NOMO-1 treated with DMSO at 0.1 percent for 48 hours (cell line): ENCODE measurements at regions not wholly inside any gene's neighbourhood (a gene's known extent, or its start where the extent isn't known, plus 50 kb on each side); places are given as distances from the start of the nearest gene placed in this dataset.

Experiments used
- DNase-seq: peaks from one replicate; lab custom pipeline; 2025; ENCODE audit not compliant: unreplicated experiment; lab: John Stamatoyannopoulos, UW

DNA sequence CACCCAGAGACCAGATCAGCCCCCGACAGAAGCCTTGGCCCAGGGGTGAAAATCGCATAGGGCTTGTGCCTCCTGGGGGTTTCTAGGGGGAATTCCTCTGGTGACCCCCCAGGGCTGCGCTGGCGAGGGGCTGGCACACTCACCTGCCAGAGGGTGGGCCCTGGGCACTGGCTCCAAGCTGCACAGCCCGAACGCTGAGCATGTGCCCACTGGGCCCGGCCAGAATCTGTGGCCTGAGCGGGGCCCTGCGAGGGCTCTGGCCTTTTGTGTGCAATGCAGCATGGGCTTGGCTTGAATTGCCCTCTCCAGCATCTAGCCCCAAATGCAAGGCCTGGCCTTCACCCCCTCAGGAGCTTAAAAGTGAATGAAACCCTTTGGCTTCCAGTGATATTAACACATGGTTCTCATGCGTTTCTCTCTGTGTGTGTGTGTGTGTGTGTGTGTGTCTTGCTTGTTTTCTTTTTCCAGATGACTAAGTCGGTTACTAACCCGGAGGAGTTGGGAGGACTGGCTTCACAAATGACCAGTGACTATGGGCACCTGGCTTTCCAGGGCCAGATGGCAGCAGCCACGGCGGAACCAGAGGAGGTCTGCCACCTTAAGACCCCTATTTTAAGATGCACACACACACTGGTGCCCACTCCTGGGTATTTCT is 259.1 kb upstream of the TPM1 start:
- DNase-seq = no peak

GRCh38 chr15:62785881-62786828 is 256.4 kb upstream of the TPM1 start:
- no peak for DNase-seq

DNA sequence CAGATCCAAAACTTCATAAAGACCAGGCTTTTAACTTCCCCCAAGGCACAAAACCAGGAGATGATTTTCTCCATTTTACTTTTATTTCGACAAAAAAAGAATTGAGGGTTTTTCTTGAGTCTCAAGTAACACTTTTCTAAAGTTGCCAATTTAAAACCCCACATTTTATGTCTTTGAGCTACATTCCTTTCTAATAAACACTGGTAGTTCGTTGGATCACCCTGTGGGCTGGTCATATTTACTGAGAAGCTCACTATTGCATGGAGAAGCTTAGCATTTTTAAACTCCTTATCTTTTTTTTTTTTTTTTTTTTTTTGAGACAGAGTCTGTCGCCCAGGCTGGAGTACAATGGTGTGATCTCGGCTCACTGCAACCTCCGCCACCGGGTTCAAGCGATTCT is 255.1 kb upstream of the TPM1 start:
- DNase-seq = no peak

GRCh38 chr15:62788224-62788623 is 254.3 kb upstream of the TPM1 start:
- DNase-seq = no peak

- DNase-seq = no peak
Observed at GRCh38 chr15:62790546-62790945, 252.0 kb upstream of the TPM1 start.

GRCh38 chr15:62791694-62792093 is 250.9 kb upstream of the TPM1 start:
- DNase-seq = no peak

- no peak for DNase-seq
Observed at GRCh38 chr15:62792986-62793751, 249.4 kb upstream of the TPM1 start.

DNA sequence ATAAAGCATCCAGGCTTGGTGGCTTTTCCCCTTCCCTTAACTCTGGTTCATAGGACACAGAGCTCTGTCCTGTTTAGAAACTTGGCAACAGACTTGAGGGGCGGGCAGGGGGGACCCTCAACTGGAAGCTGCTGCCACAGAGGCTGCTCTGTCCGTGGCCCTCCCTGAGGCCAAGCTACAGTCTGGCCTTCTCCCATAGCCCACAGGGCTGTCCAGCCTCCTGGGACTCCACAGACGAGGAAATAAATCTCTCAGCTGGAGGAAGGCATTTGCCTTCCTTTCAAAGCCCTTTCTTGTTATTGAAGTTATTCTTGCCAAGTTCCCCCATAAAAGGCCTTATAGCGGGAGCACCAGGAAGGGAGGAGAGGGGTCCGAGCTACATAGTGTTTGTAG is 248.8 kb upstream of the TPM1 start:
- no peak for DNase-seq

DNA sequence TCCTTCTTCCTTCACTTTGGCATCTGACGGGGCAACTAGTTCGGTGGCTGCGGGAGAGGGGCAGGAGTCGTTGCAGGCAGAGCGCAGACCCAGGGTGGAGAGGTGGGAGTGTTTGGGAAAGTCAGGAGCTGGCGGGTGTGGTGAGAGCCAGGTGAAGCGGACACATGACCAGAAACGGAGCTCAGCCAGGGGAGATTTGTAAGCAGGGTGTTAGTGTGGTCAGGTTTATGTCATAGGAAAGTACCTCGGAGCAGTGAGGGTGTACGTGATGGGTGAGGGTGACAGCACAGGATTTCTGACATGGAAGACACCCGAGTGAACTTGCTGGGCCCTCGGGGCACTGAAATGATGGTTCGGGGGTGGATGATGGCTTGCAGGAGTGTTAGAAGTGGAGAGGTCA is 247.4 kb upstream of the TPM1 start:
- DNase-seq = no peak

DNA sequence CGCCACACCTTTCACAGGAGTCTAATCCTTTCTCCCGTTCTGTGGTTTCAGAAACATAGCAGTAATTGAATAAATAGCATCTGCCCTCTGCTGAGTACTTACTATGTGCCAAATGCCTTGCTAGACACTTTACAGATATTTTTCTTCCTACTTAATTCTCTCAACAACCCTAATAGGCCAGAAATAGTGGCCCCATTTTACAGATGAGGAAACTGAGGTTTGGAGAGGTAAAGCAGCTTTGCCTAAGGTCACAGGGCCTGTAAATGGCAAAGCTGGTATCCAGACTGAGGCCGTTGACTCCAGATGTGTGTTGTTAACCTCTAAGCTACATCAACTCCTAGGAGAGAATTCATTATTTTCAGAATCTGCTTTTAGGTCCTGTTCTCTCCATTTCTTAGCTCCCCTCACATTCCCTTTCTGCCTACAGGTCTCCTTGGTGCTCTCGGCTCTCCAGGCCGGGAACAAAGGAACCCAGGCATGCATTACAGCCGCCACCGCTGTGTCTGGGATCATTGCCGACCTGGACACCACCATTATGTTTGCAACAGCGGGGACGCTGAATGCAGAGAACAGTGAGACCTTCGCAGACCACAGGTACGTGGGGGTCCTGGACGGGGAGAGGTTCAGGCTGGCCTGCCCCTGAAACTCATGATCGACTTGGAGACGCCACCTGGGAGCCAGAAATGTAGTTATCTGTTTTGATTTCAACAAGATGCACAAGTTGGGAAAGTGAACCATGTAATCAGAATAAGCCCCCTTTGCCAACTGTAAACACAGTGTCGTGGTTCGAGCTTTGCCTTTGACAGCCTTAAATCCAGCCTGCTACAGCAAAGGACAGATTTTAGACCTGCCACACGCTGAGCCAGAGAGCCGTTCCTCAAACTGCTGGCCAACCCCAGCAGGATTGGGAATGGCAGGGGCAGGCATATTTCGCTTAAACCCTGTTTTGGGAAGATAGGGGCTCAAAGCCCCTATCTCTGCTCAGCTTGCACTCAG is 246.5 kb upstream of the TPM1 start:
- no peak for DNase-seq

- no peak for DNase-seq
Observed at GRCh38 chr15:62797171-62797570, 245.4 kb upstream of the TPM1 start.

GRCh38 chr15:62798536-62798935 is 244.0 kb upstream of the TPM1 start:
- no peak for DNase-seq

- no peak for DNase-seq
Observed at GRCh38 chr15:62799037-62799436, 243.5 kb upstream of the TPM1 start.

DNA sequence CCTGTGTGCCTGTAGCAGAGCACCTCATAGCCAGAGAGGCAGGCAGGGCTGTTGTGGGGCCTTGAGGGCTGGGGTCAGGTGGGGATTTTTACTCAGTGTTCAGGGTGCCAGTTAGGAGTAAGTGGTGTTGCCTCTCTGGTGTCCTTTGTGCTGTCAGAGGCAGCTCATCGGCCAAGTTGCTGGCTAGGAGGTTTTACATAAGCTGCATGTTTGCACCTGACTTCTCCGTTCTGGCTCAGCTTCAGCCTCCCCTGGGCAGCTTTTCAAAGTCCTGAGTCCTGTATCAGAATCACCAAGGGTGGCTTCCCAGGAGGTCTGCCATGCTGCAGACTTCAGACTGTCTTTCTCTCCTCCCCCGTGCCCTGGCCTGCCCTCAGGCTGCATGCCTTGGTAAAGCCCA is 242.6 kb upstream of the TPM1 start:
- no peak for DNase-seq

DNA sequence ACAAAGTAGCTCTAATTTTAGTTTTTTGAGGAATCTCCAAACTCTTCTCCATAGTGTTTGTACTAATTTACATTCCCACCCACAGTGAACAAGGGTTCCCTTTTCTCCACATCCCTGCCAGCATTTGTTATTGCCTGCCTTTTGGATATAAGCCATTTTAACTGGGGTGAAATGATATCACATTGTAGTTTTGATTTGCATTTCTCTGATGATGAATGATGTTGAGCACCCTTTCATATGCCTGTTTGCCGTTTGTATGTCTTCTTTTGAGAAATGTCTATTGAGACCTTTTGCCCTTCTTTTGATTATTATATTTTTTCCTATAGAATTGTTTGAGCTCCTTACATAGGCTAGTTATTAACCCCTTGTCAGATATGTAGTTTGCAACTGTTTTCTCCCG is 239.9 kb upstream of the TPM1 start:
- no peak for DNase-seq

DNA sequence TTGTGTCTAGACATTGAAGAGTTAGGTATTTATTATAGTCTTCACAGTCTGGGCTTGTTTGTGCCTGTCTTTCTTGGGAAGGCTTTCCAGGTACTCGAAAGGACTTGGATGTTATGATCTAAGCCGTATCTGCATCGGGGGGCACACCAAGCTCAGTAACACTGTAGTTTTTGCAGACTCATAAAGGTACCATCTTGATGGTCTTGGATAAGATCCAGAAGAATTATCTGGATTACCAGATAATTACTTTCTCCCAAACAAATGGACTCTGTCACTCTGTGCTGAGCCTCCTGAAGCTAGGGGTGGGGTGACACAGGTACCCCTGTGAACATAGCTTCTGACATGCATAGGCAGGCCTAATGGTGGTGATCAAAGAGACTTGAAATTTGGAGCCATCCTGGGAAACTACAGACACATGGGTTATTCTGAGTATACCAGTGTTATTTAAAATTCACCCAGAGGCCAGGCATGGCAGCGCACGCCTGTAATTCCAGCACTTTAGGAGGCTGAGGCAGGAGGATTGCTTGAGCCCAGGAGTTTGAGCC is 238.6 kb upstream of the TPM1 start:
- DNase-seq = no peak

DNA sequence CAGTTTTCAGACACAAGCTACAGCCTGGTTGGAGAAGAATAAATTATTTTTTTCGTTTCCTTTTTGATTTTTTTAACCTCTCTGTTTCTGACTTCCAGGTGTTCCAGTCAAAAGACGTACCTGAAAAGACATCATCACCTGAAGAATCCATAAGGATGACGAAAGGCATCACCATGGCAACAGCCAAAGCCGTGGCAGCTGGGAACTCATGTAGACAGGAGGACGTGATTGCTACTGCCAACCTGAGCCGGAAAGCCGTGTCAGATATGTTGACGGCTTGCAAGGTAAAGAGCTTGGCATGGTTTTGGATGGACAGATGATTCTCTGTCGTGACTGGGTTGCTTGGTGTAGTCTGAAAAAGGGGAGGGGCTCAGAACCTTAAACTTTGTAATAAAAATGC is 237.0 kb upstream of the TPM1 start:
- DNase-seq = no peak

DNA sequence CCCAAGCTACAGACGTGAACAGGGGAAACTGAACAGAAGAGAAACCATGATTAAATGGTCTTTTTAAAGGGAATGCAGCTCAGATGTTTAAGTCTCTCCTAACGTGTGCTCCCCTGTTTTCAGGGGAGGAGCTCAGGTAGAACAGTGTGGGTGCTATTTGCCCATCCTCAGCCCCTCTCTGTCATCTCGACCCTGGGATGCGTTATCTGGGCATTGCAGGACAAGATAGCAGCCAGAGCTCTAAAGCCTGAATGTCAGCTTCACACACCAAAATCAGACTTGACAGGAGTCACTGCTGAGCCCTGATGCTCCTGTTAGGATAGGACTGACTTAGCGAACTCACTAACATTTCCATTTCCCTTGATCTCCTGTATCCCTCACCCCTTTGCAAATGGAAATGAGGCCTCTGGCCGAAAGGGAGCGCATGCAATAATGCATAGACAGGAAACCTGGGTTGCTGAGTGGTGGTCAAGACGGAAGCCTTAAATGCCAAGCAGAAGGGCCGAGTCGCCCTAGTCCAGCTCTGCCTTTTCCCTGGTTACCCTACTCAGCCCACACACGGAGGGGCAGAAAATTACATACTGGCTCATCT is 234.9 kb upstream of the TPM1 start:
- DNase-seq = no peak

GRCh38 chr15:62809115-62809967 is 233.2 kb upstream of the TPM1 start:
- no peak for DNase-seq
